ENCODE measurements at regions not wholly inside any gene's neighbourhood (a gene's known extent, or its start where the extent isn't known, plus 50 kb on each side); places are given as distances from the start of the nearest gene placed in this dataset.

DNA sequence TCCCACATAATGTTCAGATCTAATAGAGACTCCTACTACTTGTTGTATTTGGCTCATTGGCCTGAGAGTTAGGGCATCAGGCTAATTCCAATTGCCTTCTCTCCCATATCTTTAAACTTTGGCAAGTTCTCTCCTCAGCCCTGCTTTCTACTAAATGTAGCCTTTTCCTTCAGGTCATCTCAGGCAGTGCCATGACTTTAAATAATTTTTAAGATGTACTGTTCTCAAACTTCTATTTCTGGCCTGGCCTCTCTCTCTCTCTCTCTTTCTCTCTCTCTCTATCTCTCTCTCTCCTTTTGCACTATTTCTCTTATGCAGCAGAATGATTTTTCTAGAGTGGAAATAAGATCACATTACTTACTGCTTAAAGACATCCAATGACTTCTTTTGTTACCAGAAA lies 114.5 kb upstream of the PAQR3 start:
- H3K4me2 ChIP-seq: no peak overlapping the region
- H3K27ac ChIP-seq: no peak overlapping the region
- FAIRE-seq (no peak), ATAC-seq (no peak), DNase-seq (ENCODE audit: low read depth in 1 of 2, low spot score in 1 of 2) (no peak)
- no peaks in the 10 kb centered on the region for H3K9me3 ChIP-seq
- no peaks in the 10 kb centered on the region for H3K4me1 ChIP-seq
- CTCF ChIA-PET: no interaction called here
- no peak for TF ChIP-seq GATA3 (IDR thresholded peaks at IDR 0.05; ENCODE audit: borderline replicate concordance)
- TF ChIP-seq MYC (IDR thresholded peaks at IDR 0.05; ENCODE audit: borderline replicate concordance, low read length): no peak
- no peak for TF ChIP-seq MAFK (IDR thresholded peaks at IDR 0.05; ENCODE audit: partially characterized antibody)
- TF ChIP-seq JUN (IDR thresholded peaks at IDR 0.05): no peak
- no peak for TF ChIP-seq RFX5 (IDR thresholded peaks at IDR 0.05)
- TF ChIP-seq CBX8 (IDR thresholded peaks at IDR 0.05): no peak
- TF ChIP-seq HOXB13 (CRISPR knock-in tag; IDR thresholded peaks at IDR 0.05; ENCODE audit: low read depth): no peak
- TF ChIP-seq FOXS1 (CRISPR knock-in tag; IDR thresholded peaks at IDR 0.05): no peak
- TF ChIP-seq, protein P1, sequence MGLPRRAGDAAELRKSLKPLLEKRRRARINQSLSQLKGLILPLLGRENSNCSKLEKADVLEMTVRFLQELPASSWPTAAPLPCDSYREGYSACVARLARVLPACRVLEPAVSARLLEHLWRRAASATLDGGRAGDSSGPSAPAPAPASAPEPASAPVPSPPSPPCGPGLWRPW (IDR thresholded peaks at IDR 0.05): no peak
- no peak for TF ChIP-seq ZC3H11A (IDR thresholded peaks at IDR 0.05)
- no peak for TF ChIP-seq ZSCAN20 (CRISPR knock-in tag; IDR thresholded peaks at IDR 0.05)
- TF ChIP-seq EP300 (IDR thresholded peaks at IDR 0.05): no peak
- TF ChIP-seq CEBPB (IDR thresholded peaks at IDR 0.05): no peak
- TF ChIP-seq, protein P2, sequence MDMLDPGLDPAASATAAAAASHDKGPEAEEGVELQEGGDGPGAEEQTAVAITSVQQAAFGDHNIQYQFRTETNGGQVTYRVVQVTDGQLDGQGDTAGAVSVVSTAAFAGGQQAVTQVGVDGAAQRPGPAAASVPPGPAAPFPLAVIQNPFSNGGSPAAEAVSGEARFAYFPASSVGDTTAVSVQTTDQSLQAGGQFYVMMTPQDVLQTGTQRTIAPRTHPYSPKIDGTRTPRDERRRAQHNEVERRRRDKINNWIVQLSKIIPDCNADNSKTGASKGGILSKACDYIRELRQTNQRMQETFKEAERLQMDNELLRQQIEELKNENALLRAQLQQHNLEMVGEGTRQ (IDR thresholded peaks at IDR 0.05): no peak
- no peak for TF ChIP-seq HDAC2 (IDR thresholded peaks at IDR 0.05)
- H3K4me3 ChIP-seq: no peak overlapping the region
- POLR2A ChIA-PET: no interaction called here

DNA sequence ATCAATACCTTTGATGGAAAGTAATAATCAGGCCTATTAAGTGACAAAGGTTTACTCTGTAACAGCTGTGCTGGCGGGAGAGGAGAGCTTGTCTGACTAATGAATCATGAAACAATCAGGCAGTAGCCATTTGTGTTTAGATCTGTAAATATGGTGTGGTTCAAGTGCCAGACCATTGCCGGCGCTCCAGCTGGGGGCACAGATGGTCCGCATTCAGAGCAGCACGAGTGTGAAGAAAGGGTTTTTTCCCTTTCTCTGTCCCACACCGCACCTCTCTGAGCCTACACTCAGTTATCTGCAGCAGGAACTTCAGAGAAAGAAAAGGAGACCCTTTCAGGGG lies 111.3 kb upstream of the PAQR3 start:
- H3K9me3 ChIP-seq: no peaks in the 10 kb centered on the region
- no peak for DNase-seq (ENCODE audit: low read depth in 1 of 2, low spot score in 1 of 2)
- TF ChIP-seq CHD2 (IDR thresholded peaks at IDR 0.05; ENCODE audit: low read length, partially characterized antibody) (no peak), EHMT2 (IDR thresholded peaks at IDR 0.05; ENCODE audit: low read depth) (no peak), SREBF2 (IDR thresholded peaks at IDR 0.05) (no peak)
- POLR2A ChIA-PET: no interaction called here
- no peak for ATAC-seq
- no peak overlapping the region for H3K27ac ChIP-seq
- H3K4me1 ChIP-seq: no peaks in the 10 kb centered on the region
- FAIRE-seq: no peak
- WGBS (ENCODE audit: missing lambda C conversion rate): 52% methylated on average over 6 of the region's 6 CpGs
- H3K4me3 ChIP-seq: no peak overlapping the region
- no peak overlapping the region for H3K4me2 ChIP-seq
- CTCF ChIA-PET: no interaction called here

- 39% methylated on average over 27 of the region's 27 CpGs for WGBS (ENCODE audit: missing lambda C conversion rate)
- Histone ChIP-seq H3K4me3 (no peak overlapping the region), H3K9me3 (no peaks in the 10 kb centered on the region), H3K4me2 (no peak overlapping the region), H3K27ac (no peak overlapping the region), H3K4me1 (no peaks in the 10 kb centered on the region)
- FAIRE-seq: no peak
- no peak for TF ChIP-seq ZC3H11A (IDR thresholded peaks at IDR 0.05)
- TF ChIP-seq, protein P3, sequence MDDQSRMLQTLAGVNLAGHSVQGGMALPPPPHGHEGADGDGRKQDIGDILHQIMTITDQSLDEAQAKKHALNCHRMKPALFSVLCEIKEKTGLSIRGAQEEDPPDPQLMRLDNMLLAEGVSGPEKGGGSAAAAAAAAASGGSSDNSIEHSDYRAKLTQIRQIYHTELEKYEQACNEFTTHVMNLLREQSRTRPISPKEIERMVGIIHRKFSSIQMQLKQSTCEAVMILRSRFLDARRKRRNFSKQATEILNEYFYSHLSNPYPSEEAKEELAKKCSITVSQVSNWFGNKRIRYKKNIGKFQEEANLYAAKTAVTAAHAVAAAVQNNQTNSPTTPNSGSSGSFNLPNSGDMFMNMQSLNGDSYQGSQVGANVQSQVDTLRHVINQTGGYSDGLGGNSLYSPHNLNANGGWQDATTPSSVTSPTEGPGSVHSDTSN (IDR thresholded peaks at IDR 0.05): no peak
- TF ChIP-seq ZNF302 (CRISPR knock-in tag; IDR thresholded peaks at IDR 0.05): no peak
- TF ChIP-seq TP53 (CRISPR knock-in tag; IDR thresholded peaks at IDR 0.05): no peak
- no peak for TF ChIP-seq CEBPB (IDR thresholded peaks at IDR 0.05)
- TF ChIP-seq, protein P4, sequence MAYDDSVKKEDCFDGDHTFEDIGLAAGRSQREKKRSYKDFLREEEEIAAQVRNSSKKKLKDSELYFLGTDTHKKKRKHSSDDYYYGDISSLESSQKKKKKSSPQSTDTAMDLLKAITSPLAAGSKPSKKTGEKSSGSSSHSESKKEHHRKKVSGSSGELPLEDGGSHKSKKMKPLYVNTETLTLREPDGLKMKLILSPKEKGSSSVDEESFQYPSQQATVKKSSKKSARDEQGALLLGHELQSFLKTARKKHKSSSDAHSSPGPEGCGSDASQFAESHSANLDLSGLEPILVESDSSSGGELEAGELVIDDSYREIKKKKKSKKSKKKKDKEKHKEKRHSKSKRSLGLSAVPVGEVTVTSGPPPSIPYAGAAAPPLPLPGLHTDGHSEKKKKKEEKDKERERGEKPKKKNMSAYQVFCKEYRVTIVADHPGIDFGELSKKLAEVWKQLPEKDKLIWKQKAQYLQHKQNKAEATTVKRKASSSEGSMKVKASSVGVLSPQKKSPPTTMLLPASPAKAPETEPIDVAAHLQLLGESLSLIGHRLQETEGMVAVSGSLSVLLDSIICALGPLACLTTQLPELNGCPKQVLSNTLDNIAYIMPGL (CRISPR knock-in tag; IDR thresholded peaks at IDR 0.05; ENCODE audit: borderline replicate concordance): no peak
- TF ChIP-seq KDM5A (IDR thresholded peaks at IDR 0.05): no peak
- TF ChIP-seq, protein P2 (IDR thresholded peaks at IDR 0.05): no peak
- TF ChIP-seq, protein P1 (IDR thresholded peaks at IDR 0.05): no peak
- no peak for TF ChIP-seq CTCF (IDR thresholded peaks at IDR 0.05)
- no peak for TF ChIP-seq RAD21 (conservative IDR thresholded peaks at IDR 0.05 in 1 of 2, IDR thresholded peaks at IDR 0.05 in 1 of 2)
- TF ChIP-seq NFE2L2 (conservative IDR thresholded peaks at IDR 0.05; ENCODE audit: low read length): no peak
- TF ChIP-seq POLR2A (IDR thresholded peaks at IDR 0.05; ENCODE audit: low read length): no peak
- no peak for TF ChIP-seq E2F6 (IDR thresholded peaks at IDR 0.05; ENCODE audit: borderline replicate concordance, low read depth)
- TF ChIP-seq ZFP36 (IDR thresholded peaks at IDR 0.05; ENCODE audit: borderline replicate concordance, partially characterized antibody): no peak
- TF ChIP-seq ZSCAN20 (CRISPR knock-in tag; IDR thresholded peaks at IDR 0.05): no peak
- DNase-seq (ENCODE audit: low read depth in 1 of 2, low spot score in 1 of 2): no peak
- no peak for ATAC-seq
- POLR2A ChIA-PET: no interaction called here
- CTCF ChIA-PET: no interaction called here
Measured at GRCh38 chr4:79049840-79050540, 110.8 kb upstream of the PAQR3 start.

Data from A549 (cell line).